ENCODE measurements at regions not wholly inside any gene's neighbourhood (a gene's known extent, or its start where the extent isn't known, plus 50 kb on each side); places are given as distances from the start of the nearest gene placed in this dataset.

- TF ChIP-seq, protein P1, sequence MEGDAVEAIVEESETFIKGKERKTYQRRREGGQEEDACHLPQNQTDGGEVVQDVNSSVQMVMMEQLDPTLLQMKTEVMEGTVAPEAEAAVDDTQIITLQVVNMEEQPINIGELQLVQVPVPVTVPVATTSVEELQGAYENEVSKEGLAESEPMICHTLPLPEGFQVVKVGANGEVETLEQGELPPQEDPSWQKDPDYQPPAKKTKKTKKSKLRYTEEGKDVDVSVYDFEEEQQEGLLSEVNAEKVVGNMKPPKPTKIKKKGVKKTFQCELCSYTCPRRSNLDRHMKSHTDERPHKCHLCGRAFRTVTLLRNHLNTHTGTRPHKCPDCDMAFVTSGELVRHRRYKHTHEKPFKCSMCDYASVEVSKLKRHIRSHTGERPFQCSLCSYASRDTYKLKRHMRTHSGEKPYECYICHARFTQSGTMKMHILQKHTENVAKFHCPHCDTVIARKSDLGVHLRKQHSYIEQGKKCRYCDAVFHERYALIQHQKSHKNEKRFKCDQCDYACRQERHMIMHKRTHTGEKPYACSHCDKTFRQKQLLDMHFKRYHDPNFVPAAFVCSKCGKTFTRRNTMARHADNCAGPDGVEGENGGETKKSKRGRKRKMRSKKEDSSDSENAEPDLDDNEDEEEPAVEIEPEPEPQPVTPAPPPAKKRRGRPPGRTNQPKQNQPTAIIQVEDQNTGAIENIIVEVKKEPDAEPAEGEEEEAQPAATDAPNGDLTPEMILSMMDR (conservative IDR thresholded peaks at IDR 0.05 in 1 of 2, IDR thresholded peaks at IDR 0.05 in 1 of 2; ENCODE audit: extremely low read depth in 1 of 2, insufficient read depth in 1 of 2, low read depth in 1 of 2, low read length in 2 of 2), result no peak
- TF ChIP-seq EZH2 (IDR thresholded peaks at IDR 0.05; ENCODE audit: borderline replicate concordance, low read length), result no peak
Measured at GRCh38 chr11:8331767-8332166, 68.1 kb upstream of the LMO1 start.

Measured in mammary epithelial cell (primary cell).